ENCODE measurements at regions not wholly inside any gene's neighbourhood (a gene's known extent, or its start where the extent isn't known, plus 50 kb on each side); places are given as distances from the start of the nearest gene placed in this dataset.

DNA sequence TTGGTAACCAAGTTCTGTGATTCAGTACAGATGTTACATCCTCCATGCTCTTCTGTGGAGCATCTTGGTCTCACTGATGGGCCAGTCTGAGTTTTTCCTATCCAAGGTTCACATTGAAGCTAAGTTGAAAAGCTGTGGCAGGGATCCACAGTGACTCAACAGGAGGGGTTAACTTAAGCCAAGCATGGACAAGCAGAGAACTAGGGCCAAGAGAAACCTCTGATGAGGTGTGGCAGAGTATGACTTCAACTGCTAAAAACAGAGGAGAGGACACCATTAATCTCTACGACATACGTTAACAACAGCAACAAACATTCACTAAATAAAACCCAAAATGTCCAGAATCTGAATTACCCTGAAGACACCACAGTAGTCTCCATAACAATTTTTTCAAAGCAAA, 268.1 kb upstream of the UBE2E2 start:
- no peaks in the 10 kb centered on the region for H3K9me3 Mint-ChIP-seq (ENCODE audit: unreplicated experiment)
- no peaks in the 10 kb centered on the region for H3K36me3 ChIP-seq (ENCODE audit: control insufficient read depth, insufficient read depth, low read length)
- H3K27me3 ChIP-seq (replicated peaks; ENCODE audit: control insufficient read depth, insufficient read depth, low read length), result no peaks in the 10 kb centered on the region
- ChIA-PET POLR2A (no interaction called here), CTCF (no interaction called here)
- no TSS peak for BruUV-seq (replicated peaks)
- no peaks in the 10 kb centered on the region for H3K27me3 Mint-ChIP-seq (ENCODE audit: insufficient read depth, unreplicated experiment)
- no peaks in the 10 kb centered on the region for H3K36me3 Mint-ChIP-seq (ENCODE audit: insufficient read depth, unreplicated experiment)
- no peak overlapping the region for H3K4me3 ChIP-seq (ENCODE audit: low read depth, low read length)
- no peak overlapping the region for H3K4me3 Mint-ChIP-seq (ENCODE audit: unreplicated experiment)
- no peaks in the 10 kb centered on the region for H3K4me1 Mint-ChIP-seq (ENCODE audit: low read depth, unreplicated experiment)
- intact Hi-C loops (cut with micrococcal nuclease; ENCODE audit: unreplicated experiment), result no loop called here
- no peaks in the 10 kb centered on the region for H3K4me1 ChIP-seq
- TF ChIP-seq, protein P1, sequence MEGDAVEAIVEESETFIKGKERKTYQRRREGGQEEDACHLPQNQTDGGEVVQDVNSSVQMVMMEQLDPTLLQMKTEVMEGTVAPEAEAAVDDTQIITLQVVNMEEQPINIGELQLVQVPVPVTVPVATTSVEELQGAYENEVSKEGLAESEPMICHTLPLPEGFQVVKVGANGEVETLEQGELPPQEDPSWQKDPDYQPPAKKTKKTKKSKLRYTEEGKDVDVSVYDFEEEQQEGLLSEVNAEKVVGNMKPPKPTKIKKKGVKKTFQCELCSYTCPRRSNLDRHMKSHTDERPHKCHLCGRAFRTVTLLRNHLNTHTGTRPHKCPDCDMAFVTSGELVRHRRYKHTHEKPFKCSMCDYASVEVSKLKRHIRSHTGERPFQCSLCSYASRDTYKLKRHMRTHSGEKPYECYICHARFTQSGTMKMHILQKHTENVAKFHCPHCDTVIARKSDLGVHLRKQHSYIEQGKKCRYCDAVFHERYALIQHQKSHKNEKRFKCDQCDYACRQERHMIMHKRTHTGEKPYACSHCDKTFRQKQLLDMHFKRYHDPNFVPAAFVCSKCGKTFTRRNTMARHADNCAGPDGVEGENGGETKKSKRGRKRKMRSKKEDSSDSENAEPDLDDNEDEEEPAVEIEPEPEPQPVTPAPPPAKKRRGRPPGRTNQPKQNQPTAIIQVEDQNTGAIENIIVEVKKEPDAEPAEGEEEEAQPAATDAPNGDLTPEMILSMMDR (IDR thresholded peaks at IDR 0.05; ENCODE audit: insufficient read depth in 1 of 2, low read depth in 1 of 2, low read length in 1 of 2, severe bottlenecking in 1 of 2, unreplicated experiment in 1 of 2), result no peak
- H3K27ac Mint-ChIP-seq (ENCODE audit: unreplicated experiment), result no peak overlapping the region
- DNase-seq, result no peak
- no peaks in the 10 kb centered on the region for H3K9me3 ChIP-seq

DNA sequence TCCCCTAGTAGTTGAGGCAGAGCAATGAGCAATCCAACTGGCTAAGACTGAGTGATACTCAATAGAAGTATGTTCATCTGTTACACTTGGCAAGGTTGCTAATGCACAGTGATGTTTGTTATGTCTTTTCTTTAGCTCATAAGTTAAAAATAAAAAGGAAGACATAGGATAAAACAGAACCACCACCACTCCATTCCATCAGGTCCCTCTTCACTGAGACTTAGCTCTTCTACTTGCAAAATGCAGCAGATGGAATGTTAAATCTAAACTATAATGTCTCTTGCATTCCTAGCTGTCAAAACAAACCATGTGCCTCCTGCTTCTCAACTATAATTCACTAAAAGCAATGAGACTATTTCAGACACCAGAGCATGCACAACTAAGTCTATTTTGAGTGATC, 265.6 kb upstream of the UBE2E2 start:
- TF ChIP-seq, protein P1 (IDR thresholded peaks at IDR 0.05; ENCODE audit: insufficient read depth in 1 of 2, low read depth in 1 of 2, low read length in 1 of 2, severe bottlenecking in 1 of 2, unreplicated experiment in 1 of 2), result no peak
- POLR2A ChIA-PET, result no interaction called here
- Mint-ChIP-seq H3K9me3 (ENCODE audit: unreplicated experiment) (no peaks in the 10 kb centered on the region), H3K36me3 (ENCODE audit: insufficient read depth, unreplicated experiment) (no peaks in the 10 kb centered on the region), H3K4me1 (ENCODE audit: low read depth, unreplicated experiment) (no peaks in the 10 kb centered on the region), H3K27me3 (ENCODE audit: insufficient read depth, unreplicated experiment) (no peaks in the 10 kb centered on the region), H3K27ac (ENCODE audit: unreplicated experiment) (no peak overlapping the region), H3K4me3 (ENCODE audit: unreplicated experiment) (no peak overlapping the region)
- intact Hi-C loops (cut with micrococcal nuclease; ENCODE audit: unreplicated experiment), result no loop called here
- H3K4me3 ChIP-seq (ENCODE audit: low read depth, low read length), result no peak overlapping the region
- H3K36me3 ChIP-seq (ENCODE audit: control insufficient read depth, insufficient read depth, low read length), result no peaks in the 10 kb centered on the region
- H3K27me3 ChIP-seq (replicated peaks; ENCODE audit: control insufficient read depth, insufficient read depth, low read length), result no peaks in the 10 kb centered on the region
- CTCF ChIA-PET, result no interaction called here
- H3K4me1 ChIP-seq, result no peaks in the 10 kb centered on the region
- no peak for DNase-seq
- no peaks in the 10 kb centered on the region for H3K9me3 ChIP-seq
- BruUV-seq (replicated peaks), result no TSS peak

DNA sequence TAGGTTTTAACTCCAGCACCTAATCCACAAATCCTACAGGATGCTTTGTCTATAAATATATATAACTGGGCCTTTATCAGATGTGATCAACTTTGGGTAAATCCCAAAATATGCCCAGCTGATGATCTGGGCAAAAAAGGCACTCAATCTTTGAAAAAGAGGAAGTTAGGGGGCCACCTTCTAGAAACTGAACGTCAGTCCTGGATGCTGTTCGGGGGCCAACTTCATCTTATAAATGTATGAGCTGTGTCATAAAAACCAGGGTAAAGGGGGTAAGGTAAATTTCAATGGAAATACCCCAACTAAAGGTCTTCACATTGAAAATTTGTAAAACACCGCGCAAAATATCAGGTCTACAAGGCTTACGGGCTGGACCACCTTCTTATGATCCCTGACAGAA, 264.4 kb upstream of the UBE2E2 start:
- no peaks in the 10 kb centered on the region for H3K36me3 Mint-ChIP-seq (ENCODE audit: insufficient read depth, unreplicated experiment)

More for the DNA sequence above, 264.4 kb upstream of the UBE2E2 start:
- BruUV-seq (replicated peaks), result no TSS peak
- TF ChIP-seq, protein P1 (IDR thresholded peaks at IDR 0.05; ENCODE audit: insufficient read depth in 1 of 2, low read depth in 1 of 2, low read length in 1 of 2, severe bottlenecking in 1 of 2, unreplicated experiment in 1 of 2), result no peak
- no peaks in the 10 kb centered on the region for H3K36me3 ChIP-seq (ENCODE audit: control insufficient read depth, insufficient read depth, low read length)
- Mint-ChIP-seq H3K4me3 (ENCODE audit: unreplicated experiment) (no peak overlapping the region), H3K27ac (ENCODE audit: unreplicated experiment) (no peak overlapping the region), H3K27me3 (ENCODE audit: insufficient read depth, unreplicated experiment) (no peaks in the 10 kb centered on the region), H3K4me1 (ENCODE audit: low read depth, unreplicated experiment) (no peaks in the 10 kb centered on the region), H3K9me3 (ENCODE audit: unreplicated experiment) (no peaks in the 10 kb centered on the region)
- CTCF ChIA-PET, result no interaction called here
- no peak for DNase-seq
- H3K9me3 ChIP-seq, result no peaks in the 10 kb centered on the region
- no peak overlapping the region for H3K4me3 ChIP-seq (ENCODE audit: low read depth, low read length)
- no peaks in the 10 kb centered on the region for H3K27me3 ChIP-seq (replicated peaks; ENCODE audit: control insufficient read depth, insufficient read depth, low read length)
- POLR2A ChIA-PET, result no interaction called here
- intact Hi-C loops (cut with micrococcal nuclease; ENCODE audit: unreplicated experiment), result no loop called here
- no peaks in the 10 kb centered on the region for H3K4me1 ChIP-seq

All from Caco-2 (cell line).